H1 (cell line): ENCODE measurements at regions not wholly inside any gene's neighbourhood (a gene's known extent, or its start where the extent isn't known, plus 50 kb on each side); places are given as distances from the start of the nearest gene placed in this dataset.

Experiments used
- CTCF ChIA-PET: fragments of 300-600 bp; sonication (Branson Sonifier 250); formaldehyde crosslinking; loops from one replicate; lab custom pipeline; 2021; ENCODE audit not compliant: partially characterized antibody; lab: Charles Lee
- POLR2A ChIA-PET: fragments of 300-600 bp; sonication (Branson Sonifier 250); formaldehyde crosslinking; loops from one replicate; lab custom pipeline; 2021; ENCODE audit warnings: inconsistent platforms; ENCODE audit not compliant: partially characterized antibody; lab: Charles Lee
- DNase-seq, 2 experiments: peaks; one replicate each; pipeline versions ENCODE4 v3.0.0 to v3.0.0-alpha.2; 2010 to 2022; ENCODE audit warnings: low spot score in 2 of 2, low read depth in 1 of 2, mixed read lengths in 1 of 2
- FAIRE-seq: peaks from 2 replicates; lab custom pipeline; 2011; peaks lifted over from hg19 to GRCh38; lab: Jason Lieb, UNC
- H2AFZ ChIP-seq: 2 replicates; pipeline ENCODE4 v1.8.1; 2012; ENCODE audit warnings: low read length, inconsistent platforms
- H2AK5ac ChIP-seq: 2 replicates; pipeline ENCODE4 v1.6.1; 2013; ENCODE audit warnings: low read depth, low read length
- H2BK120ac ChIP-seq: replicated peaks from 2 replicates; pipeline ENCODE3; 2013; ENCODE audit warnings: low read depth, low read length, inconsistent platforms
- H2BK12ac ChIP-seq: 2 replicates; pipeline ENCODE4 v1.6.1; 2013; ENCODE audit warnings: low read depth, low read length
- H2BK15ac ChIP-seq: 2 replicates; pipeline ENCODE4 v1.6.1; 2013; ENCODE audit warnings: low read length
- H2BK20ac ChIP-seq: 2 replicates; pipeline ENCODE4 v1.6.1; 2013; ENCODE audit warnings: low read length
- H2BK5ac ChIP-seq: 2 replicates; pipeline ENCODE4 v1.6.1; 2013; ENCODE audit warnings: low read depth, low read length
- H3K14ac ChIP-seq: 2 replicates; pipeline ENCODE4 v1.6.1; 2013; ENCODE audit warnings: inconsistent platforms; ENCODE audit not compliant: insufficient read length
- H3K18ac ChIP-seq: 2 replicates; pipeline ENCODE4 v1.6.1; 2013; ENCODE audit warnings: low read length; ENCODE audit errors: extremely low read depth
- H3K23ac ChIP-seq: 2 replicates; pipeline ENCODE4 v1.6.1; 2013; ENCODE audit warnings: inconsistent platforms; ENCODE audit not compliant: insufficient read length
- H3K23me2 ChIP-seq: 2 replicates; pipeline ENCODE4 v1.6.1; 2013; ENCODE audit warnings: low read depth, low read length
- H3K27ac ChIP-seq: 2 replicates; pipeline ENCODE4 v1.6.1; 2011; ENCODE audit warnings: low read depth, low read length, inconsistent platforms
- H3K27me3 ChIP-seq, 4 experiments: replicated peaks in 1 of 4; 1 replicate in 1 of 4; 2 replicates in 3 of 4; pipeline versions ENCODE4 v1.6.1 to v1.8.1; 2011 to 2013; ENCODE audit warnings: low read length in 3 of 4, mild to moderate bottlenecking in 3 of 4, inconsistent platforms in 2 of 4, mixed read lengths in 2 of 4, moderate library complexity in 1 of 4; ENCODE audit not compliant: control insufficient read depth in 3 of 4, insufficient read depth in 3 of 4; ENCODE audit errors: extremely low read depth in 1 of 4
- H3K36me3 ChIP-seq, 4 experiments: 2 replicates each; pipeline versions ENCODE4 v1.6.1 to v1.8.1; 2011 to 2013; ENCODE audit warnings: mild to moderate bottlenecking in 4 of 4, low read length in 3 of 4, moderate library complexity in 2 of 4, control low read depth in 1 of 4, inconsistent platforms in 1 of 4; ENCODE audit not compliant: insufficient read depth in 4 of 4, control insufficient read depth in 2 of 4
- H3K4ac ChIP-seq: replicated peaks from 2 replicates; pipeline ENCODE3; 2013; ENCODE audit warnings: low read length, low read depth, mixed read lengths, inconsistent platforms; ENCODE audit not compliant: insufficient read length
- H3K4me1 ChIP-seq, 4 experiments: replicated peaks in 1 of 4; 1 replicate in 1 of 4; 2 replicates in 3 of 4; pipeline versions ENCODE4 v1.6.1 to v1.8.1; 2011 to 2013; ENCODE audit warnings: low read length in 3 of 4, inconsistent platforms in 2 of 4, mixed read lengths in 1 of 4; ENCODE audit not compliant: insufficient read depth in 4 of 4, control insufficient read depth in 3 of 4
- H3K4me2 ChIP-seq, 2 experiments: 2 replicates each; pipeline versions ENCODE4 v1.6.1 to v1.8.1; 2011 to 2013; ENCODE audit warnings: low read depth in 2 of 2, low read length in 2 of 2, control low read depth in 1 of 2, inconsistent platforms in 1 of 2, mild to moderate bottlenecking in 1 of 2; ENCODE audit not compliant: insufficient read depth in 1 of 2
- H3K4me3 ChIP-seq, 4 experiments: fragments of 200-600, 300-600 bp in 1 of 4; sonication (generic), shearing (Covaris generic), sonication (Bioruptor Twin) in 1 of 4; 2 replicates each; pipeline versions ENCODE4 v1.5.1 to v1.8.1; 2011 to 2016; ENCODE audit warnings: low read length in 4 of 4, low read depth in 3 of 4, control low read depth in 2 of 4, inconsistent platforms in 2 of 4, mild to moderate bottlenecking in 2 of 4, mixed read lengths in 1 of 4, moderate library complexity in 1 of 4; ENCODE audit not compliant: insufficient read depth in 2 of 4; ENCODE audit errors: extremely low read depth in 1 of 4
- H3K56ac ChIP-seq: replicated peaks from 2 replicates; pipeline ENCODE3; 2013; ENCODE audit warnings: low read depth, mild to moderate bottlenecking, mixed read lengths, low read length, inconsistent platforms; ENCODE audit not compliant: insufficient read length
- H3K79me1 ChIP-seq: 2 replicates; pipeline ENCODE4 v1.6.1; 2013; ENCODE audit warnings: low read depth, low read length, control low read depth
- H3K79me2 ChIP-seq, 2 experiments: 2 replicates each; pipeline versions ENCODE4 v1.6.1 to v1.8.1; 2012 to 2013; ENCODE audit warnings: low read length in 2 of 2, mild to moderate bottlenecking in 2 of 2, inconsistent platforms in 1 of 2; ENCODE audit not compliant: insufficient read depth in 2 of 2, control insufficient read depth in 1 of 2
- H3K9ac ChIP-seq, 4 experiments: replicated peaks in 1 of 4; 1 replicate in 1 of 4; 2 replicates in 3 of 4; pipeline versions ENCODE4 v1.6.1 to v1.8.1; 2011 to 2013; ENCODE audit warnings: low read depth in 3 of 4, low read length in 3 of 4, control low read depth in 2 of 4, mild to moderate bottlenecking in 2 of 4, moderate library complexity in 2 of 4, inconsistent platforms in 1 of 4; ENCODE audit errors: extremely low read depth in 1 of 4
- H3K9me3 ChIP-seq, 2 experiments: 2 replicates each; pipeline versions ENCODE4 v1.6.1 to v1.8.1; 2012 to 2013; ENCODE audit warnings: mild to moderate bottlenecking in 2 of 2, moderate library complexity in 2 of 2, control low read depth in 1 of 2, inconsistent platforms in 1 of 2, low read depth in 1 of 2, low read length in 1 of 2, mixed read lengths in 1 of 2; ENCODE audit not compliant: insufficient read depth in 2 of 2
- H4K20me1 ChIP-seq, 2 experiments: replicated peaks in 1 of 2; 2 replicates each; pipeline versions ENCODE3 to v1.8.1; 2011 to 2013; ENCODE audit warnings: inconsistent platforms in 2 of 2, low read length in 2 of 2, mild to moderate bottlenecking in 1 of 2; ENCODE audit not compliant: insufficient read depth in 2 of 2, control insufficient read depth in 1 of 2
- H4K5ac ChIP-seq: 2 replicates; pipeline ENCODE4 v1.6.1; 2013; ENCODE audit warnings: low read length, low read depth, mixed read lengths, inconsistent platforms; ENCODE audit not compliant: insufficient read length
- H4K8ac ChIP-seq: 2 replicates; pipeline ENCODE4 v1.8.0; 2013; ENCODE audit warnings: mild to moderate bottlenecking, moderate library complexity, low read length, inconsistent platforms; ENCODE audit not compliant: insufficient read depth; ENCODE audit errors: extremely low read depth
- H4K91ac ChIP-seq: replicated peaks from 2 replicates; pipeline ENCODE3; 2013; ENCODE audit warnings: low read length, mixed read lengths, inconsistent platforms; ENCODE audit not compliant: insufficient read length
- CEBPB ChIP-seq: IDR thresholded peaks from 2 replicates; pipeline ENCODE4 v1.6.1; 2012; ENCODE audit warnings: low read depth, low read length
- CREB1 ChIP-seq: IDR thresholded peaks from 2 replicates; pipeline ENCODE4 v1.6.1; 2012; ENCODE audit warnings: inconsistent platforms
- GABPA ChIP-seq: IDR thresholded peaks from 2 replicates; pipeline ENCODE4 v1.6.1; 2011; ENCODE audit warnings: mild to moderate bottlenecking, low read length, moderate library complexity, borderline replicate concordance; ENCODE audit not compliant: insufficient read depth
- RAD21 ChIP-seq, 2 experiments: IDR thresholded peaks in 1 of 2; conservative IDR thresholded peaks in 1 of 2; 2 replicates each; pipeline ENCODE4 v1.6.1; 2011; ENCODE audit warnings: low read depth in 2 of 2, low read length in 2 of 2, improper control_type of control experiment in 1 of 2, inconsistent platforms in 1 of 2, mild to moderate bottlenecking in 1 of 2, moderate library complexity in 1 of 2
- SIRT6 ChIP-seq: IDR thresholded peaks from one replicate; pipeline ENCODE4 v1.7.1; 2012; ENCODE audit warnings: low read length, inconsistent platforms
- SRF ChIP-seq: IDR thresholded peaks from 2 replicates; pipeline ENCODE4 v1.6.1; 2011; ENCODE audit warnings: mild to moderate bottlenecking, low read depth, low read length, moderate library complexity
- WGBS, 2 experiments: shearing (Covaris generic) in 1 of 2; methylation state at CpG; one replicate each; pipeline versions ENCODE4 v1.1.6 to v1.1.7; 2013 to 2015; ENCODE audit warnings: low lambda C conversion rate in 2 of 2, mixed read lengths in 2 of 2, inconsistent platforms in 1 of 2, low coverage in 1 of 2, missing lambda C conversion rate in 1 of 2; ENCODE audit not compliant: insufficient replicate concordance in 2 of 2, insufficient coverage in 1 of 2, insufficient read length in 1 of 2; ENCODE audit errors: extremely low coverage in 1 of 2, missing lambda C conversion rate in 1 of 2; 5-methylcytosine and 5-hydroxymethylcytosine counted together

- no peak overlapping the region for H3K4ac ChIP-seq
- no peak overlapping the region for H3K9ac ChIP-seq
- no peaks in the 10 kb centered on the region for H3K79me2 ChIP-seq
- no peaks in the 10 kb centered on the region for H3K9me3 ChIP-seq
- no peak overlapping the region for H3K4me3 ChIP-seq
- POLR2A ChIA-PET: no interaction called here
- H3K23me2 ChIP-seq: no peaks in the 10 kb centered on the region
- H3K4me2 ChIP-seq: no peak overlapping the region
- no peak overlapping the region for H4K91ac ChIP-seq
- H3K36me3 ChIP-seq: no peaks in the 10 kb centered on the region
- no peak overlapping the region for H2BK15ac ChIP-seq
- no peaks in the 10 kb centered on the region for H3K27me3 ChIP-seq
- no peak overlapping the region for H4K5ac ChIP-seq
- DNase-seq (no peak), FAIRE-seq (no peak)
- H2BK120ac ChIP-seq: no peak overlapping the region
- no peak overlapping the region for H3K23ac ChIP-seq
- no peak overlapping the region for H2BK12ac ChIP-seq
- no peak overlapping the region for H2BK20ac ChIP-seq
- WGBS, 2 experiments: 88% methylated on average over 27 of the region's 27 CpGs; no CpG with 5 or more reads in 1 of the 2 experiments
- H3K79me1 ChIP-seq: no peaks in the 10 kb centered on the region
- H3K18ac ChIP-seq: no peak overlapping the region
- H3K14ac ChIP-seq: no peak overlapping the region
- CTCF ChIA-PET: interaction anchor here (1.4 to 4.7 kb wide), 4 partner anchors 28 to 78 kb away, joined by 3 to 22 read pairs (median 14); no protein-coding TSS in a partner anchor
- no peak overlapping the region for H2BK5ac ChIP-seq
- H2AK5ac ChIP-seq: no peak overlapping the region
- TF ChIP-seq CEBPB (no peak), GABPA (no peak), SIRT6 (no peak), CREB1 (no peak), RAD21 (IDR thresholded peaks at IDR 0.05 in 1 of 2, conservative IDR thresholded peaks at IDR 0.05 in 1 of 2; ENCODE audit: low read depth in 2 of 2, low read length in 2 of 2) (no peak), SRF (no peak)
- no peak overlapping the region; the same call in 1 of the 2 replicates for H4K8ac ChIP-seq
- no peak overlapping the region for H3K27ac ChIP-seq
- H3K56ac ChIP-seq: no peak overlapping the region
- no peaks in the 10 kb centered on the region for H4K20me1 ChIP-seq
- H3K4me1 ChIP-seq: 0 out of 7 replicates have a peak, but pooled peaks cover 0 to 2% (median 0%) of the 10 kb centered on the region in 4 experiments
- no peak overlapping the region for H2AFZ ChIP-seq
Observed at GRCh38 chr11:116613206-116613875, 159.4 kb downstream of the BUD13 start.
